OCI-LY3 (cell line): ENCODE measurements at regions not wholly inside any gene's neighbourhood (a gene's known extent, or its start where the extent isn't known, plus 50 kb on each side); places are given as distances from the start of the nearest gene placed in this dataset.

ENCODE experiments used
- H2AFZ ChIP-seq: fragments of 200-600, 300-600 bp; shearing (Covaris generic); 2 replicates; pipeline ENCODE4 v1.6.0; 2014; ENCODE audit warnings: antibody characterized with exemption, low read depth, low read length
- H3K27ac ChIP-seq: fragments of 200-600, 300-600 bp; sonication (generic); 2 replicates; pipeline ENCODE4 v1.5.1; 2014; ENCODE audit warnings: mild to moderate bottlenecking, low read length, moderate library complexity, mixed read lengths
- H3K27me3 ChIP-seq: fragments of 200-600, 300-600 bp; sonication (generic); 2 replicates; pipeline ENCODE4 v1.6.1; 2014; ENCODE audit warnings: low read depth, low read length, mixed read lengths
- H3K36me3 ChIP-seq: fragments of 200-600, 300-600 bp; sonication (generic); replicated peaks from 2 replicates; pipeline ENCODE3; 2014; ENCODE audit warnings: low read depth, low read length, mixed read lengths
- H3K4me1 ChIP-seq: fragments of 300-600, 200-600 bp; sonication (generic); 2 replicates; pipeline ENCODE4 v1.6.1; 2014; ENCODE audit warnings: low read length, mixed read lengths
- H3K4me2 ChIP-seq: fragments of 200-600, 300-600 bp; sonication (generic); 2 replicates; pipeline ENCODE4 v1.6.1; 2014; ENCODE audit warnings: low read length, mixed read lengths
- H3K4me3 ChIP-seq: fragments of 300-600, 200-600 bp; sonication (generic); 2 replicates; pipeline ENCODE4 v1.5.1; 2014; ENCODE audit warnings: antibody characterized with exemption, mild to moderate bottlenecking, low read length, moderate library complexity
- H3K79me2 ChIP-seq: fragments of 300-600, 200-600 bp; shearing (Covaris generic); 2 replicates; pipeline ENCODE4 v1.6.1; 2014; ENCODE audit warnings: mild to moderate bottlenecking, low read length, mixed read lengths
- H3K9ac ChIP-seq: fragments of 300-600, 200-600 bp; shearing (Covaris generic); 2 replicates; pipeline ENCODE4 v1.6.0; 2014; ENCODE audit warnings: mild to moderate bottlenecking, low read length, moderate library complexity
- H3K9me3 ChIP-seq: fragments of 200-600, 300-600 bp; shearing (Covaris generic); 2 replicates; pipeline ENCODE4 v1.6.1; 2014; ENCODE audit warnings: low read length, mixed read lengths; ENCODE audit not compliant: insufficient read depth
- H4K20me1 ChIP-seq: fragments of 200-600, 300-600 bp; sonication (generic); 2 replicates; pipeline ENCODE4 v1.6.1; 2016; ENCODE audit warnings: low read length, mixed read lengths; ENCODE audit not compliant: insufficient read depth
- EZH2phosphoT487 ChIP-seq: fragments of 200-600 bp; shearing (Covaris generic); IDR thresholded peaks from 2 replicates; pipeline ENCODE4 v1.6.1; 2018; ENCODE audit warnings: antibody characterized with exemption, mixed run types, low read depth
- TF ChIP-seq, protein P1 (sequence below): fragments of 200-600, 300-600 bp; sonication (generic); IDR thresholded peaks from 2 replicates; pipeline ENCODE4 v1.5.1; 2014; ENCODE audit warnings: antibody characterized with exemption, low read length, low read depth

DNA sequence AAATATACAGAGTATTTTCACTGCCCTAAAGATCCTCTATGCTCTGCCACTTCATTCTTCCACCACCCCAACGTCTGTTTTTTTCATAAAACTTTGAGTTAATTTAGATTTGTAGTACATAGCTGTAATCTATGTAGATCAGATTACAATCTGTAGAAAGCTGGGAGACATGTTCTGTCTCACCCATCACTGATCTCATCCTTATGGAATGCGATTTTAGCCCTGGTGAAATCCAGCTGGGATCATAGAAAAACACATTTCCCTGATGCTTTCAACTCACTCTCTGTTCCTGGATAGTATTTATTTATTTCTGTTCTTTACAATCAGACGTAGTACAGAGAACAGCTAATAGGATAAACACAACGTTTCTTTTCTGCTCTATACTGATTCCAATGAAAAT is 521.0 kb downstream of the KIF20B start:
- no peaks in the 10 kb centered on the region for H3K79me2 ChIP-seq
- no peaks in the 10 kb centered on the region for H4K20me1 ChIP-seq
- no peaks in the 10 kb centered on the region for H3K4me1 ChIP-seq
- TF ChIP-seq, protein P1, sequence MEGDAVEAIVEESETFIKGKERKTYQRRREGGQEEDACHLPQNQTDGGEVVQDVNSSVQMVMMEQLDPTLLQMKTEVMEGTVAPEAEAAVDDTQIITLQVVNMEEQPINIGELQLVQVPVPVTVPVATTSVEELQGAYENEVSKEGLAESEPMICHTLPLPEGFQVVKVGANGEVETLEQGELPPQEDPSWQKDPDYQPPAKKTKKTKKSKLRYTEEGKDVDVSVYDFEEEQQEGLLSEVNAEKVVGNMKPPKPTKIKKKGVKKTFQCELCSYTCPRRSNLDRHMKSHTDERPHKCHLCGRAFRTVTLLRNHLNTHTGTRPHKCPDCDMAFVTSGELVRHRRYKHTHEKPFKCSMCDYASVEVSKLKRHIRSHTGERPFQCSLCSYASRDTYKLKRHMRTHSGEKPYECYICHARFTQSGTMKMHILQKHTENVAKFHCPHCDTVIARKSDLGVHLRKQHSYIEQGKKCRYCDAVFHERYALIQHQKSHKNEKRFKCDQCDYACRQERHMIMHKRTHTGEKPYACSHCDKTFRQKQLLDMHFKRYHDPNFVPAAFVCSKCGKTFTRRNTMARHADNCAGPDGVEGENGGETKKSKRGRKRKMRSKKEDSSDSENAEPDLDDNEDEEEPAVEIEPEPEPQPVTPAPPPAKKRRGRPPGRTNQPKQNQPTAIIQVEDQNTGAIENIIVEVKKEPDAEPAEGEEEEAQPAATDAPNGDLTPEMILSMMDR = no peak
- TF ChIP-seq EZH2phosphoT487 = no peak
- no peaks in the 10 kb centered on the region for H3K9me3 ChIP-seq
- H2AFZ ChIP-seq = no peak overlapping the region
- no peak overlapping the region for H3K4me3 ChIP-seq
- no peaks in the 10 kb centered on the region for H3K36me3 ChIP-seq
- no peaks in the 10 kb centered on the region for H3K27me3 ChIP-seq
- no peak overlapping the region for H3K27ac ChIP-seq
- H3K9ac ChIP-seq = no peak overlapping the region
- H3K4me2 ChIP-seq = no peak overlapping the region

DNA sequence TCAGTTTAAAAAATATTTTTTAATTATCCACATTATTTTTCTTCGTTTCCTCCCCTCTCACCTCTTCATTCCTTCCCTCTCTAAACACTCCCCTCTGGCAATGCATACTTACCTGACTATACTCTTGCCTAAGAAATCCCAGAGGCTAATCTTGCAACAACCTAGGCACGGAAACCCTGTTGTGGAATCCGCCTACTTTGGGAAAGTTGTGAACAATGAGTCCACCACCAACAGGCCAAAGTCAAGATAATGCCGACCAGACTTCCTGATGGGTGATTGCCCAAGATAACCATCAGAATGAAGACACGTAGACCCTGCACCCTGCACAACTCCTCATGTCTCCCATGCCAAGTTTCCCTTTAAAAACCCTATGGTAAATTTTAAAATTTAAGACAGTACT is 521.5 kb downstream of the KIF20B start:
- Histone ChIP-seq H3K27ac (no peak overlapping the region), H3K4me2 (no peak overlapping the region), H3K9me3 (no peaks in the 10 kb centered on the region), H3K79me2 (no peaks in the 10 kb centered on the region), H3K27me3 (no peaks in the 10 kb centered on the region), H3K4me1 (no peaks in the 10 kb centered on the region), H3K36me3 (no peaks in the 10 kb centered on the region), H2AFZ (no peak overlapping the region), H3K4me3 (no peak overlapping the region), H3K9ac (no peak overlapping the region), H4K20me1 (no peaks in the 10 kb centered on the region)
- no peak for TF ChIP-seq EZH2phosphoT487
- TF ChIP-seq, protein P1 = no peak

DNA sequence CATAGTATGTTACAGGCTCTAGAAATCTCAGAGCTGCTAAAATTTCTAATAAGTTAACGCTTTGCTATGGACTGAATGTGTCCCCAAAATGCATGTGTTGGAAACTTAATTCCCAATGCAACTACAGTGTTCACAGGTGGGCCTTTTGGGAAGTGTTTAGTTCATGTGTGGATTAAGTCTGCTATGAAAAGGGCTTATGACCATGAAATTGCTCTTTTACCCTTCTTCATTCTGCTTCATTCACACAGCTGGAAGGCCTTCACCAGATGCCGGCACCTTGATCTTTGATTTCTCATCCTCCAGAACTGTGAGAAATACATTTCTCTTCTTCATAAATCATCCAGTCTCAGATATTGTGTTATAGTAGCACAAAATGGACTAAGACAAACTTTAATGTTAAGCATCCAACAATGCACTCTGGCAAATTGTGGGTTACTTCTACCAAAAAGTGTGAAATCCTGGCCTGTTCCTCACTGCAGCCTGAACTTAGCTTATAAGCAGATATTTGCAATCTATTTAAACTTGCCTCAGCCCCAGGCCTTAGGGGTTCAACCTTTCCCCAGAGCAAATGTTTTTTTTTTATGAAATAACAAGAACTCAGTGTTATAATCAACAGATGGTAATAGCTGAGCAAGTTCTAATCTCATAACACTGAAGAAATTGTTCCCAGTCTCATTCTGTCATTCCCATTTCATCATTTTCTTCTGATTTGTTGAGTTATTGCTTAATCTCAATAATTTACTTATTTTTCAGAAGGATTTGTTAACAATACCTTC is 523.6 kb downstream of the KIF20B start:
- H3K4me2 ChIP-seq = no peak overlapping the region
- no peak overlapping the region for H3K9ac ChIP-seq
- H3K36me3 ChIP-seq = no peaks in the 10 kb centered on the region
- H3K27me3 ChIP-seq = no peaks in the 10 kb centered on the region
- H3K79me2 ChIP-seq = no peaks in the 10 kb centered on the region
- H2AFZ ChIP-seq = no peak overlapping the region
- H3K4me1 ChIP-seq = no peaks in the 10 kb centered on the region
- no peak for TF ChIP-seq EZH2phosphoT487
- TF ChIP-seq, protein P1 = no peak
- no peak overlapping the region for H3K27ac ChIP-seq
- H3K9me3 ChIP-seq = no peaks in the 10 kb centered on the region
- no peak overlapping the region for H3K4me3 ChIP-seq
- no peaks in the 10 kb centered on the region for H4K20me1 ChIP-seq

DNA sequence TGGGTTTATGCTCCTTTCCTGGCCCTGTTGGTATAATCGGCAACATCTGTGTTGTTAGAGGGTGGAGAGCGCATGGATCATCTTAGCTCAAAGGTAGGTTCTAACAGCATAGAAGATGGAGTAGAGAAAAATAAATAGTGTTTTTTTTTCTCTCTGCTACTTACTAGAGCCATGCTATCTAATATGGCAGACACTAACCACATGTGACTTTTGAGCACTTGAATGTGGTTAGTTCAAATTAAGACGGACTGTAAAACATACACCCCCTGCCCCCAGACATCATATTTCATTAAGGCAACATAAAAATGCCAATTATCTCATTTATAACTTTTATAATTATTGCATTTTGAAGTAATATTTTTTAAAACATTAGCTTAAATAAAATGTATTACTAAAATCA is 525.1 kb downstream of the KIF20B start:
- Histone ChIP-seq H3K4me3 (no peak overlapping the region), H3K9ac (no peak overlapping the region), H3K9me3 (no peaks in the 10 kb centered on the region), H3K79me2 (no peaks in the 10 kb centered on the region), H3K4me1 (no peaks in the 10 kb centered on the region), H3K4me2 (no peak overlapping the region), H2AFZ (no peak overlapping the region), H3K27ac (no peak overlapping the region), H3K27me3 (no peaks in the 10 kb centered on the region), H3K36me3 (no peaks in the 10 kb centered on the region), H4K20me1 (no peaks in the 10 kb centered on the region)
- no peak for TF ChIP-seq EZH2phosphoT487
- TF ChIP-seq, protein P1 = no peak
